GM23248 (cell line): ENCODE measurements at regions not wholly inside any gene's neighbourhood (a gene's known extent, or its start where the extent isn't known, plus 50 kb on each side); places are given as distances from the start of the nearest gene placed in this dataset.

Experiments
- EZH2 ChIP-seq: fragments of 200-600 bp; sonication (generic); IDR thresholded peaks from 2 replicates; pipeline ENCODE4 v1.6.1; 2018; ENCODE audit warnings: antibody characterized with exemption, mild to moderate bottlenecking; ENCODE audit not compliant: insufficient read depth, poor library complexity, severe bottlenecking
- EZH2phosphoT487 ChIP-seq: fragments of 200-600 bp; sonication (generic); IDR thresholded peaks from 2 replicates; pipeline ENCODE4 v1.6.1; 2018; ENCODE audit warnings: antibody characterized with exemption, moderate library complexity, mild to moderate bottlenecking, low read depth; ENCODE audit not compliant: insufficient read depth

- TF ChIP-seq EZH2 (no peak), EZH2phosphoT487 (no peak)
These were observed 62.3 kb upstream of the TMPO start for GRCh38 chr12:98453070-98453469.
